ENCODE measurements at regions not wholly inside any gene's neighbourhood (a gene's known extent, or its start where the extent isn't known, plus 50 kb on each side); places are given as distances from the start of the nearest gene placed in this dataset.

- TF ChIP-seq CTCF (IDR thresholded peaks at IDR 0.05), result no peak
- no peak for TF ChIP-seq EP300 (IDR thresholded peaks at IDR 0.05)
Measured at GRCh38 chr15:60116456-60117089, 112.5 kb downstream of the FOXB1 start.

Data from sigmoid colon (tissue), 4 donors.